ENCODE measurements at regions not wholly inside any gene's neighbourhood (a gene's known extent, or its start where the extent isn't known, plus 50 kb on each side); places are given as distances from the start of the nearest gene placed in this dataset.

DNA sequence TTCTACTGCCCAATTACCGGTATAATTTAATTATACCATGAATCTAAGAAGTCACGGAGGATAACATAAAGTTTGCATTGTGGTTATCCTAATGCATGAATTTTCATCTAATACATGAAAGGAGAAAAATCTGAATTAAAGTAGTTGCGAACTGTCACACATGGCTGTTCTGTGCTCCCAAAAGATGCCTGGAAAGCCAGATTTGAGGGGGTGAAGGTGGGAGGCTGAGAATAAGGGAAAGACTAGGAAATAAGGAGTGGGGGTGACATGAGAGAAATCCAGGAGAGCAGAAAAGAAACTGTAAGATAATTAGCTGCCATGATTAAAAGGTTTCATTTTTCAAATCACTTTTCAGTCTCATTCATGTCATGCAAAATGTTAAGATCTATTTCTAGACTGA lies 1582.7 kb downstream of the STIM2 start:
- no peaks in the 10 kb centered on the region for H3K36me3 ChIP-seq
- no peaks in the 10 kb centered on the region for H3K4me1 ChIP-seq
- H3K27me3 ChIP-seq, result no peaks in the 10 kb centered on the region
- H3K9me3 ChIP-seq, result no peaks in the 10 kb centered on the region
- no peak for DNase-seq (ENCODE audit: low spot score in 2 of 2)
- H3K4me3 ChIP-seq, result no peak overlapping the region
- TF ChIP-seq EP300 (IDR thresholded peaks at IDR 0.05) (no peak), POLR2A (IDR thresholded peaks at IDR 0.05) (no peak)
- TF ChIP-seq, protein P1, sequence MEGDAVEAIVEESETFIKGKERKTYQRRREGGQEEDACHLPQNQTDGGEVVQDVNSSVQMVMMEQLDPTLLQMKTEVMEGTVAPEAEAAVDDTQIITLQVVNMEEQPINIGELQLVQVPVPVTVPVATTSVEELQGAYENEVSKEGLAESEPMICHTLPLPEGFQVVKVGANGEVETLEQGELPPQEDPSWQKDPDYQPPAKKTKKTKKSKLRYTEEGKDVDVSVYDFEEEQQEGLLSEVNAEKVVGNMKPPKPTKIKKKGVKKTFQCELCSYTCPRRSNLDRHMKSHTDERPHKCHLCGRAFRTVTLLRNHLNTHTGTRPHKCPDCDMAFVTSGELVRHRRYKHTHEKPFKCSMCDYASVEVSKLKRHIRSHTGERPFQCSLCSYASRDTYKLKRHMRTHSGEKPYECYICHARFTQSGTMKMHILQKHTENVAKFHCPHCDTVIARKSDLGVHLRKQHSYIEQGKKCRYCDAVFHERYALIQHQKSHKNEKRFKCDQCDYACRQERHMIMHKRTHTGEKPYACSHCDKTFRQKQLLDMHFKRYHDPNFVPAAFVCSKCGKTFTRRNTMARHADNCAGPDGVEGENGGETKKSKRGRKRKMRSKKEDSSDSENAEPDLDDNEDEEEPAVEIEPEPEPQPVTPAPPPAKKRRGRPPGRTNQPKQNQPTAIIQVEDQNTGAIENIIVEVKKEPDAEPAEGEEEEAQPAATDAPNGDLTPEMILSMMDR (IDR thresholded peaks at IDR 0.05), result no peak
- H3K27ac ChIP-seq, result no peak overlapping the region
- WGBS, 2 donors, result 95 to 97% methylated on average over 3 of the region's 3 CpGs

DNA sequence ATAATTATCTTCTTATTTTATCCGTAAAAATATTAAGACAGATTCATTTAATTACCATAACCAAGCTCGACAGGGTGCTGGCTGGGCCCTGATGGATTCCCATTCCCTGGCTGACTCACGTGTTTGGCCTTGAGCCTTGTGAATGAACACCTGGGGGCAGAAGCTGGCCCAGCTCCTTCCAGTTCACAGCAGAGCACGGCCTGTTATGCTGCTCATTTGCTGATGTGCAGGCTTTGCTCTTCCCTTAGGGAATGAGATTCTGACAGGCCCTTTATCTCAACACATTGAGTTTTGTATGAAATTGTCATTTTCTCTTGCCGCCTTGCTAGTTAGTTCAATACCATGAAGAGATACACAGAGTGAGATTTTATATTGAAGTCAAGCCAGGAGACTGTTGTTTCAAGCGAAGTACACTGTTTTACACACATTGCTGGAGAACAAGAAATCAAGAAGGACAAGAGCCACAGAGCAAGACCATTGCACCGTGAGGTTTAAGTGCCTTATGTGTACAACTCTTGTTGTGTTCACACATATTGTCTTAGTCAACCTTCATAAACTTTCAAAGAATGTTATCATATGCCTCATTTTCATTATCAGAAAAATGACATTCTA lies 1583.3 kb downstream of the STIM2 start:
- 78% methylated on average over 7 of the region's 7 CpGs for WGBS, 2 donors
- no peak for DNase-seq (ENCODE audit: low spot score in 2 of 2)

DNA sequence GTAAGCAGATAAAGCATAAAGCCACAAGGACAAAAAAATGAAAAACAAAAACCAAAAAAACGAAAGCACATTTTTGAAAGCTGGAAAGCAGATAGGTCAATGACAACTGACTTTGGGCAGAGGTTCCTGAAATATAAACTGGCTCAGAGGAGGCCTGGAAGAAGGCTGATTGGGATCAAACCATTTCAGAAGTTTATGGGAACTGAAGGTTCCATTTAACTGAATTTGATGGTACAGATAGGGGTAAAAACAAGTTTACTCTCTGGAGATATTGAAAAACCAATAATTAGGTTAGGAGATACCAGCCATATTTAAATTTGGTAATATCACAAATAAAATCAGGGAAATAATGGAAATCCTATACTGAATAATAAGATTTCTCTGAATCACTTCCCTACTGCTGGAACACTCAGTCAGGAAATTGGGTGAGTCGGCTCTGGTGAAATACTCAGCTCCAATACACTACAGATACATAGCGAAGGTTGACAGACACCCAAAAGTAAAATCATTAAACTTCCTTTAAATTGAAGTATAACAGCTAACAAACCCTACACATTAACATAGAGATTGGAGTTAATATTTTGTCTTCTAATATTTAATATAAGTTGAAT lies 1584.3 kb downstream of the STIM2 start:
- Histone ChIP-seq H3K4me1 (no peaks in the 10 kb centered on the region), H3K36me3 (no peaks in the 10 kb centered on the region), H3K4me3 (no peak overlapping the region), H3K9me3 (no peaks in the 10 kb centered on the region), H3K27ac (no peak overlapping the region), H3K27me3 (no peaks in the 10 kb centered on the region)
- no peak for DNase-seq (ENCODE audit: low spot score in 2 of 2)
- 85 to 90% methylated on average over 3 of the region's 3 CpGs for WGBS, 2 donors
- TF ChIP-seq, protein P1 (IDR thresholded peaks at IDR 0.05), result no peak
- no peak for TF ChIP-seq POLR2A (IDR thresholded peaks at IDR 0.05)
- no peak for TF ChIP-seq EP300 (IDR thresholded peaks at IDR 0.05)

More for the DNA sequence above, 1583.3 kb downstream of the STIM2 start:
- Histone ChIP-seq H3K27ac (no peak overlapping the region), H3K4me1 (no peaks in the 10 kb centered on the region), H3K9me3 (no peaks in the 10 kb centered on the region), H3K4me3 (no peak overlapping the region), H3K36me3 (no peaks in the 10 kb centered on the region), H3K27me3 (no peaks in the 10 kb centered on the region)
- TF ChIP-seq EP300 (IDR thresholded peaks at IDR 0.05) (no peak), POLR2A (IDR thresholded peaks at IDR 0.05) (no peak)
- TF ChIP-seq, protein P1 (IDR thresholded peaks at IDR 0.05), result no peak

DNA sequence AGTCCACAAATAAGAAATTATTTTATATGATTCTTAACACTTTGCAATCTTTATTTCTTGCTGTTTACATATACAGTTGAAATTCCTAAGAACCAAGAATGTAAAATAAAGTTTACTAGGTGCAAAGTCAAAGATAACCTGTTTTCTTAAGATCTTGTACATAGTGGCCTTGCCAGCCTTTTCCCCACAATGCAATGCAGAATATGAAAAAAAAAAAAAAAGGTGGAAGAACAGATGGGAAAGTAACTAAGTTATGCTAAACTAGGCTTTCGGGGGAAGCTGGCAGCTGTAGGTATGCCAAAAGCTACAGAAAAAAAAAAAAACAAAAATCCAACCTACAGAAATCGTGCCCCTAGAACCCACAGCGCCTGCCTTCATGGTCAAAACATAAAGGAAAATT lies 1588.4 kb downstream of the STIM2 start:
- Histone ChIP-seq H3K4me3 (no peak overlapping the region), H3K27me3 (no peaks in the 10 kb centered on the region), H3K36me3 (no peaks in the 10 kb centered on the region), H3K9me3 (peaks cover 0 to 3% (median 0%) of the 10 kb centered on the region in 4 donors), H3K4me1 (no peaks in the 10 kb centered on the region), H3K27ac (no peak overlapping the region)
- WGBS, 2 donors, result 71% methylated on average over 3 of the region's 3 CpGs
- no peak for TF ChIP-seq POLR2A (IDR thresholded peaks at IDR 0.05)
- no peak for TF ChIP-seq EP300 (IDR thresholded peaks at IDR 0.05)
- TF ChIP-seq, protein P1 (IDR thresholded peaks at IDR 0.05), result no peak
- no peak for DNase-seq (ENCODE audit: low spot score in 2 of 2)

DNA sequence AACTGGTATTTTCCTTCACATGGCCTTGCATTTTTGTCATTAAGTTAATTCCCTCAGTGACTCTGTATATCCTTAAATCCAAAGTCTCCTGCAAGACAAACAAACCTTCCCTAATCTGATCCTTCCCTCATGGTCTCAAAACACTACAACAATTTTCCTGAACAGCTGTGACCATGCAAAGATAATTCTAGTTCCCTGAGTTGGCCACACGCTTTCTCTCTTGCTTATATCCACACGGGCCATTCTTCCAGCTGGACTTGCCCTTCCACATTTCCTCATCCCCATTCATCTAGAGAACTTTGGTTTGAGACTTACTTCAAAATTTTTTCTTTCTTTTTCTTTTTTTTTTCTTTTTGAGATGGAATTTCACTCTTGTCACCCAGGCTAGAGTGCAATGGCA lies 1590.7 kb downstream of the STIM2 start:
- 80 to 83% methylated on average over 2 of the region's 2 CpGs for WGBS, 2 donors

More for the DNA sequence above, 1590.7 kb downstream of the STIM2 start:
- H3K27ac ChIP-seq, result no peak overlapping the region
- TF ChIP-seq EP300 (IDR thresholded peaks at IDR 0.05) (no peak), POLR2A (IDR thresholded peaks at IDR 0.05) (no peak)
- TF ChIP-seq, protein P1 (IDR thresholded peaks at IDR 0.05), result no peak
- peaks cover 0 to 5% (median 1%) of the 10 kb centered on the region in 4 donors for H3K9me3 ChIP-seq
- no peaks in the 10 kb centered on the region for H3K4me1 ChIP-seq
- H3K4me3 ChIP-seq, result no peak overlapping the region
- H3K36me3 ChIP-seq, result no peaks in the 10 kb centered on the region
- H3K27me3 ChIP-seq, result no peaks in the 10 kb centered on the region
- DNase-seq (ENCODE audit: low spot score in 2 of 2), result no peak

Measured in tibial nerve (tissue), 4 donors.